NB4 (cell line): ENCODE measurements at regions not wholly inside any gene's neighbourhood (a gene's known extent, or its start where the extent isn't known, plus 50 kb on each side); places are given as distances from the start of the nearest gene placed in this dataset.

Source experiments
- DNase-seq: peaks from one replicate; pipeline ENCODE4 v3.0.0; 2010; ENCODE audit warnings: low read depth
- H3K4me3 ChIP-seq: one replicate; pipeline ENCODE4 v1.5.1; 2011; ENCODE audit warnings: mild to moderate bottlenecking, low read depth, low read length, moderate library complexity
- MYC ChIP-seq: IDR thresholded peaks from 2 replicates; pipeline ENCODE4 v1.6.1; 2011; ENCODE audit warnings: low read depth, low read length
- POLR2A ChIP-seq: IDR thresholded peaks from 2 replicates; pipeline ENCODE4 v1.6.1; 2011; ENCODE audit warnings: mild to moderate bottlenecking; ENCODE audit not compliant: insufficient read length; ENCODE audit errors: extremely low read depth
- TF ChIP-seq, protein P1 (sequence below): IDR thresholded peaks from one replicate; pipeline ENCODE4 v1.5.1; 2012; ENCODE audit warnings: low read depth, low read length
- TF ChIP-seq, protein P2 (sequence below): IDR thresholded peaks from 2 replicates; pipeline ENCODE4 v1.6.1; 2011; ENCODE audit warnings: low read depth, low read length

GRCh38 chr1:81407000-81407821, 393.5 kb upstream of the ADGRL2 start:
- DNase-seq, result no peak
- no peak for TF ChIP-seq POLR2A
- TF ChIP-seq, protein P1, sequence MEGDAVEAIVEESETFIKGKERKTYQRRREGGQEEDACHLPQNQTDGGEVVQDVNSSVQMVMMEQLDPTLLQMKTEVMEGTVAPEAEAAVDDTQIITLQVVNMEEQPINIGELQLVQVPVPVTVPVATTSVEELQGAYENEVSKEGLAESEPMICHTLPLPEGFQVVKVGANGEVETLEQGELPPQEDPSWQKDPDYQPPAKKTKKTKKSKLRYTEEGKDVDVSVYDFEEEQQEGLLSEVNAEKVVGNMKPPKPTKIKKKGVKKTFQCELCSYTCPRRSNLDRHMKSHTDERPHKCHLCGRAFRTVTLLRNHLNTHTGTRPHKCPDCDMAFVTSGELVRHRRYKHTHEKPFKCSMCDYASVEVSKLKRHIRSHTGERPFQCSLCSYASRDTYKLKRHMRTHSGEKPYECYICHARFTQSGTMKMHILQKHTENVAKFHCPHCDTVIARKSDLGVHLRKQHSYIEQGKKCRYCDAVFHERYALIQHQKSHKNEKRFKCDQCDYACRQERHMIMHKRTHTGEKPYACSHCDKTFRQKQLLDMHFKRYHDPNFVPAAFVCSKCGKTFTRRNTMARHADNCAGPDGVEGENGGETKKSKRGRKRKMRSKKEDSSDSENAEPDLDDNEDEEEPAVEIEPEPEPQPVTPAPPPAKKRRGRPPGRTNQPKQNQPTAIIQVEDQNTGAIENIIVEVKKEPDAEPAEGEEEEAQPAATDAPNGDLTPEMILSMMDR, result no peak
- TF ChIP-seq, protein P2, sequence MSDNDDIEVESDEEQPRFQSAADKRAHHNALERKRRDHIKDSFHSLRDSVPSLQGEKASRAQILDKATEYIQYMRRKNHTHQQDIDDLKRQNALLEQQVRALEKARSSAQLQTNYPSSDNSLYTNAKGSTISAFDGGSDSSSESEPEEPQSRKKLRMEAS, result no peak
- TF ChIP-seq MYC, result no peak
- no peak overlapping the region for H3K4me3 ChIP-seq

DNA sequence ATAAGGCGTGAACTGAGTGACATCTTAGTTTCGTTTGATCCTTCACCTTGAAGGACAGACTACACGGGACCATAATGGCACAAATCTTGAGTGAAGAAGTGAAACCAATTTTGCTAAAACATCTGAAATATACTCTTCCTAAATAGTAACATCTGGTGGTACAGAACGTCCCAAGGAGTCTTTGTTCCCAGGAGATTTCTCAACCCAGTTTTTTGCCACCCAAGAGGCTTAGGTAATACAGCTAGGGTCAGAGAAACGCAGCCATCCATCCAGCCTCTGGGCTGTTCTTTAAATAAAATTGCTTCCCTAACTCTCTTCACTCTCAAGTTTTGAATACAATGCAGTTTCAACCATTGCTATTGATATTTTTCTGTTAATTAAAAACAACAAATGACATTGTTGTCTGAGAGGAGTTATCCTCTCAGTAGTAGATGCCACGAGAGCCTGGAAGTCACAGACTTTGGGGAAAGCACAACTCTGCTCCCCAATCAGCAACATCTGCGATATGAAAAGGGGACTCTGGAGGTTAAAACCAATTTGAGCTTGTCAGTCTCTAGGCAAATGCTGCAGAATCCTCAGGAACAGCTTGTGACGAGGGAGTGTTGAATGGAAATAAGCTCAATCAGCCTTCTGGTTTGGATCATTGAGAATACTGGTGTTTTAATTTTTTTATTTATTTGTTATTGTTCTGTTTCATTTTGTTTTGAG, 394.3 kb upstream of the ADGRL2 start:
- H3K4me3 ChIP-seq, result no peak overlapping the region
- DNase-seq, result no peak
- TF ChIP-seq, protein P2, result no peak
- TF ChIP-seq MYC (no peak), POLR2A (no peak)
- TF ChIP-seq, protein P1, result no peak

- DNase-seq, result no peak
- TF ChIP-seq POLR2A (no peak), MYC (no peak)
- TF ChIP-seq, protein P2, result no peak
- TF ChIP-seq, protein P1, result no peak
- H3K4me3 ChIP-seq, result no peak overlapping the region
Observed at GRCh38 chr1:81398041-81398440, 402.7 kb upstream of the ADGRL2 start.

GRCh38 chr1:81392526-81393226, 408.1 kb upstream of the ADGRL2 start:
- no peak overlapping the region for H3K4me3 ChIP-seq
- DNase-seq, result no peak
- no peak for TF ChIP-seq POLR2A
- TF ChIP-seq, protein P1, result no peak
- TF ChIP-seq, protein P2, result no peak
- no peak for TF ChIP-seq MYC

GRCh38 chr1:81391125-81391828, 409.5 kb upstream of the ADGRL2 start:
- no peak for DNase-seq
- H3K4me3 ChIP-seq, result no peak overlapping the region
- TF ChIP-seq MYC, result no peak
- TF ChIP-seq, protein P2, result no peak
- TF ChIP-seq, protein P1, result no peak
- no peak for TF ChIP-seq POLR2A
